Amygdala (tissue), 56 donors: ENCODE measurements at regions not wholly inside any gene's neighbourhood (a gene's known extent, or its start where the extent isn't known, plus 50 kb on each side); places are given as distances from the start of the nearest gene placed in this dataset.
"Not testable (repeated sequence)": the region's sequence is repeated elsewhere in the genome, so short reads cannot be mapped to it uniquely, and the experiment has no call there.

Source experiments
- DNase-seq, 56 donors: peaks; one replicate each; lab custom pipeline; 2025; lab: John Stamatoyannopoulos, UW

DNA sequence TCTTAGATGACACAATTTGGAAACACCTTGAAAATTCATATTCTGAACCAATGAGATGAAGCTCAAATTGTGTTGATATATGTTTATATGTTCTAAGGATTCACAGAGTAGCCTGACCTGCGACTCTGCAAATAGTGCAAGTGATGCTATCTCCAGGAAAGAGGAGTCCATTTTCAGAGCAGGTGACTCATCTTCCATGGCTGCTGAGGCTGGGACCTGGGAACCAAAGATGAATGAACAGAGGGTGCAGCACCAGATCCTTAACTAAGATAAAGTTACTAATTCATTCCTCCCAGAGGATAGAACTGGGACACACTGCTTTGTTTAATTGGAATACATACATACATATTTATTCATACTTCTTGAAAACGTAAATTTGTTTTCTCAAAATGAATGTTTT lies 240.6 kb upstream of the SEMA3C start:
- no peak for DNase-seq

DNA sequence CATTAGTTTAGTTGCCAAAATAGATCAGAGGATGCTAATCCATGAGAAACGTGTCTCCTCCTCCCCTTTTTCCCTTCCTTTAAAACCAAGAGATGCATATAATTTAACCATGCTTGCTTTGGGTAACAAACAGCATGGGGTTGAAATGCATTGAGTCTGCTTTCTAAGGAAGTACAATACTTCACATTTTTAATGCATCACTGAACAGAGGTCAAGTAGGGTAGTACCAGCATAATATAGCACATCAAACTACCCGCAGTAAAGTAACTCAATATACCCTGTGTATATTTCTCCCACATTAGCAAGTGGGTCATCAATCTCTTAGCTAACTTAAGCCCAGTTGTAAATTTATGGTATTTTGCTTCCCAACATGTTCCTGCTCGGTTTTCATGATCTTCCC lies 239.3 kb upstream of the SEMA3C start:
- DNase-seq, result no peak

GRCh38 chr7:81155654-81156373 lies 237.0 kb upstream of the SEMA3C start:
- DNase-seq, result no peak

DNA sequence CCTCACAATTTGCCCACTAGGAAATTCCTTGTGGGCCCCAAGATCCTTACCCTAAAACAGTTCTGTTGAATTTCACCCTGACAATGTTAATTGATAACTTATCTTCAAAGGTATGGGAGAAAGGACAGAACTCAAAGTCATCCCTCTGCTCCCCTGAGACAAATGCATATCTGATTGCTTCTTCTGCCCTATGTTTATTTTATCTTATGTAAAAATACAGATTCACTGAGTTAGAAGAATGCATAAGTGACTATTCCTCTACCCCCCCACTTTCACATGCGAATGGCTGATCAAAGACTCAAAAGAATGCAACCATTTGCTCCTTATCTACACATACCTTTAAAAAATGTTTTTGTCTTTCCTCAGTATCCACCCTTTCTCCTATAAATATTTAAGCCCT lies 235.7 kb upstream of the SEMA3C start:
- no peak for DNase-seq

GRCh38 chr7:81152925-81153324 lies 234.1 kb upstream of the SEMA3C start:
- not testable (repeated sequence) for DNase-seq

GRCh38 chr7:81150951-81151361 lies 232.1 kb upstream of the SEMA3C start:
- peak in 26 of 56 donors; percentile 2 to 66 (median 22) for DNase-seq

DNA sequence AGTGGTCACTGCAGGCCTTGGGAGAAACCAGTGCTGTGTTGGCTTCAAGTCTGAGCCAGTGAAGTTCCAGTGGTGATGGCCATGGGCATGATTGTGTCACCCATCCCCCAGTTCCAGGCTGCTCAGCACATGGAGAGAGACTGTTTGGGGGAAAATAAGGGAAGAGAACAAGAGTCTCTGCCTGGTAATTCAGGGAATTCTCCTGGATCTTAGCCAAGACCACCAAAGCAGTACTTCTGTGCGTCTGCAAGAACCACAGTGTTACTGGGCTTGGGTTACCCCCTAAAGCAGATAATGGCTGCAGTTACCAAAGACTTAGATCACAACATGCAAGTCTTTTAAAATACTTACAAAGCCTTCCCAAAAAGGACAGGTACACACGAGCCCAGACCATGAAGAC lies 225.0 kb upstream of the SEMA3C start:
- no peak for DNase-seq

DNA sequence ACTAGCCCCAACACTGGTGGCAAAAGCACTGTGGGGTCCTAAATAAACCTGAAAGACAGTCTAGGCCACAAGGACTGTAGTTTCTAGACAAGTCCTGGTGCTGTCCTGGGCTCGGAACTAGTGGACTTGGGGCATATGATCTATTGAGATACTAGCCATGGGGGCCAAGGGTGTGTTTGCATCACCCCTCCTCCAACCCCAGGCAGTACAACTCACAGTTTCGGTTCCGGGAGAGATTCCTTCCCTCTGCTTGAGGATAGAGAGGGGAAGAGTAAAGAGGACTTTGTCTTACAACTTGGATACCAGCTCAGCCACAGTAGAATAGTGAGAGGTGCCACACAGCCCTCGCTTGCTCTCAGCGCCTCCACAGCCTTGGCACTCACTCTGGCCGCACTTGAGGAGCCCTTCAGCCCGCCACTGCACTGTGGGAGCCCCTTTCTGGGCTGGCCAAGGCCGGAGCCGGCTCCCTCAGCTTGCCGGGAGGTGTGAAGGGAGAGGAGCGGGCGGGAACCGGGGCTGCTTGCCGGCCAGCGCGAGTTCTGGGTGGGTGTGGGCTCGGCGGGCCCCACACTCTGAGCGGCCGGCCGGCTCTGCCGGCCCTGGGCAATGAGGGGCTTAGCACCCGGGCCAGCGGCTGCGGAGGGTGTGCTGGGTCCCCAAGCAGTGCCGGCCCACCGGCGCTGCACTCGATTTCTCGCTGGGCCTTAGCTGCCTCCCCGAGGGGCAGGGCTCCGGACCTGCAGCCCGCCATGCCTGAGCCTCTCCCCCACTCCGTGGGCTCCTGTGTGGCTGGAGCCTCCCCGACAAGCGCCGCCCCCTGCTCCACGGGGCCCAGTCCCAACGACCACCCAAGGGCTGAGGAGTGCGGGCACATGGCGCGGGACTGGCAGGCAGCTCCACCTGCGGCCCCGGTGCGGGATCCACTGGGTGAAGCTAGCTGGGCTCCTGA lies 222.7 kb upstream of the SEMA3C start:
- DNase-seq, result peak in 5 of 56 donors; percentile 2 to 9 (median 5)

DNA sequence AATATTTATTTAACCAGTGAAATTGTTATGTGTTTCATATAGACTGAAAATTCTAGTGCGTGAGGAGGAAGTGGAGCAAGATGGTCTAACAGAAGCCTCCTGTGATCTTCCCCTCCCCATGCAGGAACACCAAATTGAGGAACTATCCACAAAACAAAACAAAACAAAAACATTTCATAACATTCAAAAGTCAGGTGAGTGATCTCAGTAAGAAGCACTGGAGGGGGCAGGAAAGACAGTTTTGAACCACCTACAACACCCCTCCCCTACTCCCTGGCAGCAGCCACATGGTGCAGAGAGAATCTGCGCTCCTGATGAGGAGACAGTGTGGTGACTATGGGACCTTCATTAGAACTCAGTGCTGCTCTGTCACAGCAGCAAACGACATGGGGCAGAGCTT lies 221.9 kb upstream of the SEMA3C start:
- DNase-seq, result no peak

GRCh38 chr7:81140252-81140651 lies 221.4 kb upstream of the SEMA3C start:
- DNase-seq, result no peak

GRCh38 chr7:81138870-81139269 lies 220.0 kb upstream of the SEMA3C start:
- DNase-seq, result no peak

- no peak for DNase-seq
Observed at GRCh38 chr7:81135324-81135723, 216.5 kb upstream of the SEMA3C start.

DNA sequence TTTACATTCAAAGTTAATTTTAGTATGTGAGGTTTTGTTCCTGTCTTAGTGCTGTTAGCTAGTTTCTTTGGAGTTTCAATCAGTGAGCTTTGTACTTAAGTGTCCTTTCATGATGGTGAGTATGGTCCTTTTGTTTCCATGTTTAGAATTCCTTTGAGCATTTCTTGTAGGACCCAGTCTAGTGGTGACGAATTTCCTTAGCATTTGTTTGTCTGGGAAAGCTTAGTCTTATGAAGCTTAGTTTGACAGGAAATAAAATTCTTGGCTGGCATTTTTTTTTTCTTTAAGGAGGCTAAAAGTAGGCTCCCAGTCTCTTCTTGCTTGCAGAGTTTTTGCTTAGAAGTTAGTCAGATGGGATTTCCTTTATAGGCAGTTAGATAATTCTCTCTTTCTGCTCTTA lies 209.2 kb upstream of the SEMA3C start:
- no peak for DNase-seq

DNA sequence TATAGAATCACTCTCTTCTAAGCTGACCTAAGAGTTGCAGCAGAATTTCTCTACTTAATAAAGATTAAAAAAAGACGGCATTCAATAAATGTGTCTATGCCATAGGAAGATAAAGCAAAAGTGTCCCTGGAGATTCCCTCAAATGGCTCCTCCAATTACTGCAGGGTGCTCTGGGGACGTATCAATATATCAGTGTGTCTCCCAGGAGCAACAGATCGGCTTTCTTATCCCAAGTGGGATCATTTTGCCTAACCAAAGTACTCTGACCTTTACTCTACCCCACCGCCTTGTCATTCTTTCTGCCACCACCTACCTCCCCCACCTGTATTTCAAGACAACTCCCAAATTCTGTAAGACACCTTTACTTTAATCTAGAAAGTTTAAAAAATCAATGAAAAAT lies 202.0 kb upstream of the SEMA3C start:
- DNase-seq, result no peak

GRCh38 chr7:81120111-81120510 lies 201.3 kb upstream of the SEMA3C start:
- no peak for DNase-seq

GRCh38 chr7:81114633-81115032 lies 195.8 kb upstream of the SEMA3C start:
- no peak for DNase-seq

GRCh38 chr7:81112731-81113130 lies 193.9 kb upstream of the SEMA3C start:
- no peak for DNase-seq

GRCh38 chr7:81111781-81112540 lies 193.1 kb upstream of the SEMA3C start:
- peak in 1 of 56 donors; percentile 1 for DNase-seq

DNA sequence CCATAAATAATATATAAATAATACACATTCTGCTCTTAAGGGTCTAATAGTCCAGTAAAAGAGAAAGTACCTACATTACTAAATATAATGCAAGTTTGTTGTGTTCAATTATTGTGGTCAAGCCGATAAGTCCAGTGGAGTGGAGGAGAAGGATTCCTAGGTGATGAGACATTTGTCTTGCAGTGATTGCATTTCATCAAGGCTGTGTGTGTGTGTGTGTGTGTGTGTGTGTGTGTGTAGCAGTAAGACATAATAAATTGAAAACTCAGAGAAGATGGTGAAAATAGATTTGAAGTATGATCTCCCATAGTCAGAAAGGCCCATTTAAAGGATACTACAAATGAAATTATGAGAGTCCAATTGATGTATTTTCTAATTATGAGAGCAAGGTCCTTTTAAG lies 192.5 kb upstream of the SEMA3C start:
- no peak for DNase-seq

DNA sequence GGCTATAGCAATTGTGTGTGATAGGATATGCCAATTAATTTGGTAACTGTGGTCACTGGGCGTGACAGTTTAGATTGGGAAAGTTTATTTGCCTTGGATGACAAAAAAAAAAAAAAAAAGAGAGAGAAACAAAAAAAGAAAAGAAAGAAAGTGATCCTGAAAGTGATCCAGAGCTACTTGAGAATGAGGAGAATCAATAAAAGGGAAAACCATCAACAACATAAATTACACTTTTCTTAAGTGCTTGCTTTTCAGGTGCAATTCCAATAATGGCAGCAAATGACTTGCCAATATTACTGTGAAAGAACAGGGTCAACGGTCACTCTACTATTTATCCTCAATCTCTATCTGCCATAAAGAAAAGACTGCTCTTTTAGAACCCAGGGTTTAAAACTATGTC lies 191.8 kb upstream of the SEMA3C start:
- no peak for DNase-seq

DNA sequence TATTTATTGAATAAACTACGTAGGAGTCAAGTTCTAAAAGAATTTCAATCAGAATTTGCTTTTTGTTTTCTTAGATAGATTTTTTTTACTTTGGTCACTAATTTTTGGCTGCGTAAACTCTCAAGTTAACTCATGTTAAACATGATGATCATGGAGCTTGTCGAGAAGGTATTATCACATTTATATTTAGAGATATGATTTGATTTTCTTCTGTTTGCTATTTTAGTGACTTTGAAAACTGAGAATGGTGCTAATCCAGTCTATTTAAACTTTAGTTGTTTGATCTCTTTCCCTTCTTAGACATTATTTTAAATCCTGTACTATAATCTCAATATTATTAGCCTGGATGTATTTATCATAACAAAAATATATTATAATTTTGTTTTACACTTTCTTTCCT lies 179.4 kb upstream of the SEMA3C start:
- no peak for DNase-seq
